ENCODE measurements at regions not wholly inside any gene's neighbourhood (a gene's known extent, or its start where the extent isn't known, plus 50 kb on each side); places are given as distances from the start of the nearest gene placed in this dataset.

GRCh38 chr10:125260260-125260659 lies 99.9 kb upstream of the CTBP2 start:
- Histone ChIP-seq H3K4me1 (no peaks in the 10 kb centered on the region), H3K4me3 (no peak overlapping the region), H3K36me3 (no peaks in the 10 kb centered on the region), H3K27ac (no peak overlapping the region), H3K9me3 (no peaks in the 10 kb centered on the region), H3K27me3 (peaks cover 0 to 22% (median 0%) of the 10 kb centered on the region in 4 donors)
- TF ChIP-seq CTCF (IDR thresholded peaks at IDR 0.05) = no peak
- TF ChIP-seq POLR2A (IDR thresholded peaks at IDR 0.05) = no peak
- no peak for DNase-seq
- intact Hi-C loops (cut with DNase I) = no loop called here
- WGBS, 2 donors = 69 to 86% methylated on average over 9 of the region's 9 CpGs

- intact Hi-C loops (cut with DNase I) = no loop called here
- H3K27me3 ChIP-seq = peaks cover 0 to 16% (median 0%) of the 10 kb centered on the region in 4 donors
- H3K9me3 ChIP-seq = no peaks in the 10 kb centered on the region
- no peak overlapping the region for H3K27ac ChIP-seq
- H3K4me1 ChIP-seq = no peaks in the 10 kb centered on the region
- WGBS, 2 donors = 85 to 100% methylated on average over 1 to 4 of the region's 4 CpGs
- no peak for DNase-seq
- no peak overlapping the region for H3K4me3 ChIP-seq
- TF ChIP-seq POLR2A (IDR thresholded peaks at IDR 0.05) = no peak
- TF ChIP-seq CTCF (IDR thresholded peaks at IDR 0.05) = no peak
- H3K36me3 ChIP-seq = no peaks in the 10 kb centered on the region
Observed at GRCh38 chr10:125259651-125260050, 99.3 kb upstream of the CTBP2 start.

GRCh38 chr10:125258676-125259075 lies 98.3 kb upstream of the CTBP2 start:
- TF ChIP-seq CTCF (IDR thresholded peaks at IDR 0.05) = no peak
- no peak for TF ChIP-seq POLR2A (IDR thresholded peaks at IDR 0.05)
- intact Hi-C loops (cut with DNase I) = no loop called here
- no peaks in the 10 kb centered on the region for H3K9me3 ChIP-seq
- DNase-seq = no peak
- peaks cover 0 to 8% (median 0%) of the 10 kb centered on the region in 4 donors for H3K27me3 ChIP-seq
- H3K36me3 ChIP-seq = no peaks in the 10 kb centered on the region
- H3K27ac ChIP-seq = no peak overlapping the region
- H3K4me1 ChIP-seq = no peaks in the 10 kb centered on the region
- H3K4me3 ChIP-seq = no peak overlapping the region
- WGBS, 2 donors = 24 to 58% methylated on average over 2 of the region's 2 CpGs

- Histone ChIP-seq H3K27ac (no peak overlapping the region), H3K9me3 (no peaks in the 10 kb centered on the region), H3K4me3 (no peak overlapping the region), H3K27me3 (peaks cover 0 to 8% (median 0%) of the 10 kb centered on the region in 4 donors), H3K36me3 (no peaks in the 10 kb centered on the region), H3K4me1 (no peaks in the 10 kb centered on the region)
- no peak for DNase-seq
- no peak for TF ChIP-seq CTCF (IDR thresholded peaks at IDR 0.05)
- no peak for TF ChIP-seq POLR2A (IDR thresholded peaks at IDR 0.05)
- 49 to 57% methylated on average over 7 to 8 of the region's 12 CpGs for WGBS, 2 donors
- intact Hi-C loops (cut with DNase I) = no loop called here
Observed at GRCh38 chr10:125257521-125258108, 97.3 kb upstream of the CTBP2 start.

- no peak for DNase-seq
- H3K27me3 ChIP-seq = peaks cover 0 to 8% (median 0%) of the 10 kb centered on the region in 4 donors
- peaks cover 0 to 3% (median 0%) of the 10 kb centered on the region in 3 donors for H3K9me3 ChIP-seq
- TF ChIP-seq POLR2A (IDR thresholded peaks at IDR 0.05) (no peak), CTCF (IDR thresholded peaks at IDR 0.05) (no peak)
- no peak overlapping the region for H3K27ac ChIP-seq
- intact Hi-C loops (cut with DNase I) = no loop called here
- no peaks in the 10 kb centered on the region for H3K36me3 ChIP-seq
- no peak overlapping the region for H3K4me3 ChIP-seq
- no peaks in the 10 kb centered on the region for H3K4me1 ChIP-seq
- 51 to 69% methylated on average over 3 to 4 of the region's 4 CpGs for WGBS, 2 donors
Observed at GRCh38 chr10:125256026-125256425, 95.7 kb upstream of the CTBP2 start.

All from esophagus squamous epithelium (tissue), 5 donors.